H9 (cell line): ENCODE measurements at regions not wholly inside any gene's neighbourhood (a gene's known extent, or its start where the extent isn't known, plus 50 kb on each side); places are given as distances from the start of the nearest gene placed in this dataset.

Source experiments
- DNase-seq: peaks from one replicate; pipeline ENCODE4 v3.0.0-alpha.2; 2017
- H2AFZ ChIP-seq: one replicate; pipeline ENCODE4 v1.6.1; 2013; ENCODE audit warnings: mild to moderate bottlenecking, low read length, control low read depth, moderate library complexity
- H2AK5ac ChIP-seq: 2 replicates; pipeline ENCODE4 v1.6.1; 2013; ENCODE audit warnings: low read length, control low read depth, mixed read lengths; ENCODE audit not compliant: insufficient read length
- H2BK120ac ChIP-seq: one replicate; pipeline ENCODE4 v1.6.1; 2013; ENCODE audit warnings: low read depth, mild to moderate bottlenecking, low read length, control low read depth, inconsistent platforms; ENCODE audit not compliant: poor library complexity, severe bottlenecking
- H2BK12ac ChIP-seq: 2 replicates; pipeline ENCODE4 v1.6.1; 2013; ENCODE audit warnings: low read length, control low read depth, mixed read lengths, low read depth; ENCODE audit not compliant: insufficient read length
- H2BK15ac ChIP-seq: 2 replicates; pipeline ENCODE4 v1.6.1; 2013; ENCODE audit warnings: low read depth, low read length, control low read depth
- H2BK20ac ChIP-seq: one replicate; pipeline ENCODE4 v1.6.1; 2013; ENCODE audit warnings: low read depth, mild to moderate bottlenecking, low read length, control low read depth, inconsistent platforms; ENCODE audit not compliant: poor library complexity, severe bottlenecking
- H2BK5ac ChIP-seq: 2 replicates; pipeline ENCODE4 v1.6.1; 2013; ENCODE audit warnings: low read length, control low read depth, mixed read lengths; ENCODE audit not compliant: insufficient read length
- H3K14ac ChIP-seq: 2 replicates; pipeline ENCODE4 v1.6.1; 2013; ENCODE audit warnings: low read length, control low read depth; ENCODE audit not compliant: insufficient read depth
- H3K18ac ChIP-seq: 2 replicates; pipeline ENCODE4 v1.6.1; 2013; ENCODE audit warnings: low read depth, mild to moderate bottlenecking, mixed read lengths, low read length, control low read depth; ENCODE audit not compliant: insufficient read length
- H3K23ac ChIP-seq: 2 replicates; pipeline ENCODE4 v1.6.1; 2013; ENCODE audit warnings: low read length, control low read depth, mixed read lengths, low read depth; ENCODE audit not compliant: insufficient read length
- H3K23me2 ChIP-seq: 2 replicates; pipeline ENCODE4 v1.6.1; 2013; ENCODE audit warnings: low read depth, mild to moderate bottlenecking, mixed read lengths, low read length, control low read depth; ENCODE audit not compliant: insufficient read length, poor library complexity, severe bottlenecking
- H3K27ac ChIP-seq: 2 replicates; pipeline ENCODE4 v1.5.1; 2013; ENCODE audit warnings: low read length, control low read depth, mixed read lengths, low read depth; ENCODE audit not compliant: insufficient read length
- H3K27me3 ChIP-seq: 2 replicates; pipeline ENCODE4 v1.6.1; 2013; ENCODE audit warnings: low read length, control low read depth, inconsistent platforms; ENCODE audit not compliant: insufficient read depth
- H3K4ac ChIP-seq: 2 replicates; pipeline ENCODE4 v1.6.1; 2013; ENCODE audit warnings: low read depth, mild to moderate bottlenecking, control low read depth, inconsistent platforms, low read length, moderate library complexity
- H3K4me1 ChIP-seq: 2 replicates; pipeline ENCODE4 v1.6.1; 2013; ENCODE audit warnings: low read length, control low read depth, inconsistent platforms; ENCODE audit not compliant: insufficient read depth
- H3K4me2 ChIP-seq: 2 replicates; pipeline ENCODE4 v1.6.1; 2013; ENCODE audit warnings: low read length, control low read depth, mixed read lengths; ENCODE audit not compliant: insufficient read length, insufficient read depth
- H3K56ac ChIP-seq: 2 replicates; pipeline ENCODE4 v1.6.1; 2013; ENCODE audit warnings: low read depth, mild to moderate bottlenecking, mixed read lengths, low read length, control low read depth; ENCODE audit not compliant: insufficient read length
- H3K79me1 ChIP-seq: 2 replicates; pipeline ENCODE4 v1.6.1; 2013; ENCODE audit warnings: low read depth, mild to moderate bottlenecking, moderate library complexity, low read length, control low read depth, inconsistent platforms; ENCODE audit not compliant: insufficient read depth, poor library complexity, severe bottlenecking
- H3K79me2 ChIP-seq: 2 replicates; pipeline ENCODE4 v1.6.1; 2013; ENCODE audit warnings: low read length, control low read depth, inconsistent platforms; ENCODE audit not compliant: insufficient read depth
- H3K9ac ChIP-seq: 2 replicates; pipeline ENCODE4 v1.6.1; 2013; ENCODE audit warnings: low read length, control low read depth, mixed read lengths; ENCODE audit not compliant: insufficient read length; ENCODE audit errors: extremely low read depth
- H3K9me3 ChIP-seq: one replicate; pipeline ENCODE4 v1.6.1; 2013; ENCODE audit warnings: low read depth, low read length, inconsistent platforms; ENCODE audit not compliant: control insufficient read depth
- H3T11ph ChIP-seq: one replicate; pipeline ENCODE4 v1.6.1; 2013; ENCODE audit warnings: mild to moderate bottlenecking, low read length, control low read depth, inconsistent platforms
- H4K20me1 ChIP-seq: one replicate; pipeline ENCODE4 v1.6.1; 2013; ENCODE audit not compliant: control insufficient read depth, insufficient read length, insufficient read depth
- H4K5ac ChIP-seq: 2 replicates; pipeline ENCODE4 v1.6.1; 2013; ENCODE audit warnings: low read depth, mild to moderate bottlenecking, mixed read lengths, low read length, control low read depth; ENCODE audit not compliant: insufficient read length
- H4K8ac ChIP-seq: replicated peaks from 2 replicates; pipeline ENCODE4 v1.6.1; 2013; ENCODE audit warnings: low read length, control low read depth, mixed read lengths, low read depth; ENCODE audit not compliant: insufficient read length
- H4K91ac ChIP-seq: 2 replicates; pipeline ENCODE4 v1.6.1; 2013; ENCODE audit warnings: low read depth, mild to moderate bottlenecking, moderate library complexity, mixed read lengths, low read length, control low read depth; ENCODE audit not compliant: insufficient read length
- H3K27ac Mint-ChIP-seq, 3 experiments: 2 replicates in 2 of 3; 3 replicates in 1 of 3; pipeline ENCODE4 v1.8.0; 2020 to 2021; ENCODE audit warnings: mixed read lengths in 3 of 3, mild to moderate bottlenecking in 1 of 3, moderate library complexity in 1 of 3
- H3K27me3 Mint-ChIP-seq: 2 replicates; pipeline ENCODE4 v1.8.0; 2021; ENCODE audit warnings: low read depth, mild to moderate bottlenecking, moderate library complexity, mixed read lengths
- H3K36me3 Mint-ChIP-seq, 3 experiments: 2 replicates in 2 of 3; 3 replicates in 1 of 3; pipeline ENCODE4 v1.8.0; 2020 to 2021; ENCODE audit warnings: low read depth in 3 of 3, mixed read lengths in 3 of 3; ENCODE audit not compliant: insufficient read depth in 1 of 3
- H3K4me1 Mint-ChIP-seq, 2 experiments: 2 replicates each; pipeline ENCODE4 v1.8.0; 2020; ENCODE audit warnings: mixed read lengths in 2 of 2
- H3K4me3 Mint-ChIP-seq, 2 experiments: 2 replicates in 1 of 2; 3 replicates in 1 of 2; pipeline ENCODE4 v1.8.0; 2020 to 2021; ENCODE audit warnings: mild to moderate bottlenecking in 2 of 2, mixed read lengths in 2 of 2, moderate library complexity in 1 of 2
- H3K9me3 Mint-ChIP-seq, 2 experiments: 2 replicates in 1 of 2; 3 replicates in 1 of 2; pipeline ENCODE4 v1.8.0; 2020; ENCODE audit warnings: mild to moderate bottlenecking in 2 of 2, mixed read lengths in 2 of 2, moderate library complexity in 1 of 2
- CTCF ChIP-seq: fragments of 200-600 bp; sonication (generic); conservative IDR thresholded peaks from 3 replicates; pipeline ENCODE4 v1.8.0; 2021; ENCODE audit warnings: antibody characterized with exemption, mild to moderate bottlenecking
- WGBS: extraction: QIAGEN DNeasy Blood & Tissue Kit; methylation state at CpG from one replicate; pipeline ENCODE4 v1.1.7; 2013; ENCODE audit warnings: missing lambda C conversion rate, low lambda C conversion rate, mixed read lengths; ENCODE audit not compliant: insufficient read length; ENCODE audit errors: extremely low coverage; 5-methylcytosine and 5-hydroxymethylcytosine counted together

- Histone ChIP-seq H4K91ac (no peak overlapping the region), H3K79me2 (no peaks in the 10 kb centered on the region), H3K9ac (no peak overlapping the region), H3K14ac (no peak overlapping the region), H2BK20ac (no peak overlapping the region), H2BK5ac (no peak overlapping the region), H2AFZ (no peak overlapping the region), H3K4ac (no peak overlapping the region), H3K4me1 (no peaks in the 10 kb centered on the region), H3K23ac (no peak overlapping the region), H2BK12ac (no peak overlapping the region), H3K79me1 (no peaks in the 10 kb centered on the region), H4K5ac (no peak overlapping the region), H4K8ac (no peak overlapping the region), H2BK120ac (no peak overlapping the region), H3K9me3 (no peaks in the 10 kb centered on the region), H4K20me1 (no peaks in the 10 kb centered on the region), H3K18ac (no peak overlapping the region), H2BK15ac (no peak overlapping the region), H3K23me2 (no peaks in the 10 kb centered on the region), H3K56ac (no peak overlapping the region), H2AK5ac (no peak overlapping the region), H3K27ac (no peak overlapping the region), H3K27me3 (no peaks in the 10 kb centered on the region), H3K4me2 (no peak overlapping the region), H3T11ph (no peak overlapping the region)
- Mint-ChIP-seq H3K27me3 (no peaks in the 10 kb centered on the region; the same call in 1 of the 2 replicates), H3K4me1 (peaks cover 11 to 12% of the 10 kb centered on the region in 2 experiments), H3K9me3 (peaks cover 20 to 24% of the 10 kb centered on the region in 2 experiments), H3K36me3 (peaks cover 7 to 29% (median 8%) of the 10 kb centered on the region in 3 experiments), H3K4me3 (no peak overlapping the region), H3K27ac (no peak overlapping the region)
- no CpG with 5 or more reads among the region's 1 CpG for WGBS
- no peak for DNase-seq
- no peak for TF ChIP-seq CTCF
Measured at GRCh38 chr2:160590664-160591063, 97.1 kb upstream of the RBMS1 start.
